ENCODE measurements at regions not wholly inside any gene's neighbourhood (a gene's known extent, or its start where the extent isn't known, plus 50 kb on each side); places are given as distances from the start of the nearest gene placed in this dataset.

DNA sequence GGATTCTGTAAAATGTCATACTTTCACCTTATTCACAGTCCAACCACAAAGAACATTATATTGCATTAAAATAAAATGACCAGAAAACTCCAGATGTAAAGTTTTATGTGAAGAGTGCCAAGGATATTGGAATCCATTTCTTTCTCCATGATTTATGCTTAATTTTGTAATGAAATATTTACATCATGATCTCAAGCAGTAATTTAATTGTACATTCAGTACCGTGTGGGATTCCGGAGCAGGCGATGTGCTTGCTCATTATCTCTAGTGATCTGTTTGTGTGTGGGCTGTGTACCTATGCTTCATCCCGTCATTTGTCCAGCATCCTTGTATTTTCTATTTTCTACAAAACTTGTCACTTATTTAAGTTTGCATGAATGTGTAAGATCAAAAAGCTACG is 415.9 kb upstream of the SLC8A1 start:
- no peak for TF ChIP-seq POLR2A (IDR thresholded peaks at IDR 0.05)
- TF ChIP-seq, protein P1, sequence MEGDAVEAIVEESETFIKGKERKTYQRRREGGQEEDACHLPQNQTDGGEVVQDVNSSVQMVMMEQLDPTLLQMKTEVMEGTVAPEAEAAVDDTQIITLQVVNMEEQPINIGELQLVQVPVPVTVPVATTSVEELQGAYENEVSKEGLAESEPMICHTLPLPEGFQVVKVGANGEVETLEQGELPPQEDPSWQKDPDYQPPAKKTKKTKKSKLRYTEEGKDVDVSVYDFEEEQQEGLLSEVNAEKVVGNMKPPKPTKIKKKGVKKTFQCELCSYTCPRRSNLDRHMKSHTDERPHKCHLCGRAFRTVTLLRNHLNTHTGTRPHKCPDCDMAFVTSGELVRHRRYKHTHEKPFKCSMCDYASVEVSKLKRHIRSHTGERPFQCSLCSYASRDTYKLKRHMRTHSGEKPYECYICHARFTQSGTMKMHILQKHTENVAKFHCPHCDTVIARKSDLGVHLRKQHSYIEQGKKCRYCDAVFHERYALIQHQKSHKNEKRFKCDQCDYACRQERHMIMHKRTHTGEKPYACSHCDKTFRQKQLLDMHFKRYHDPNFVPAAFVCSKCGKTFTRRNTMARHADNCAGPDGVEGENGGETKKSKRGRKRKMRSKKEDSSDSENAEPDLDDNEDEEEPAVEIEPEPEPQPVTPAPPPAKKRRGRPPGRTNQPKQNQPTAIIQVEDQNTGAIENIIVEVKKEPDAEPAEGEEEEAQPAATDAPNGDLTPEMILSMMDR (IDR thresholded peaks at IDR 0.05) = no peak
